ENCODE measurements at regions not wholly inside any gene's neighbourhood (a gene's known extent, or its start where the extent isn't known, plus 50 kb on each side); places are given as distances from the start of the nearest gene placed in this dataset.

DNA sequence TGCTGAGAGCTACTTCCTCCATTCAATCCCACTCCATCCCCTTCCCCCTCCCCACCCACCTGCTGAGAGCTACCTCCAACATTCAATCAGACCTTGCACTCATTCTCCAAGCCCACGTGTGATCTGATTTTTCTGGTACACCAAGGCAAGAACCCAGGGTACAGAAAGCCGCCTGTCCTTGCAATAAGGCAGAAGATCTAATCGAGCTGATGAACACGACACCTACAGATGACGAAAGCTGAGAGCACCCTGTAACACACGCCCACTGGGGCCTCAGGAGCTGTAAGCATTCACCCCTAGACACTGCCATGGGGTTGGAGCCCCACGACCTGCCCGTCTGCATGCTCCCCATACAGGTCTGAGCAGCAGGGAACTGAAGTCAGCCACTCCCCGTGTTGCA, 58.3 kb downstream of the TRIML1 start:
- DNase-seq, result no peak

DNA sequence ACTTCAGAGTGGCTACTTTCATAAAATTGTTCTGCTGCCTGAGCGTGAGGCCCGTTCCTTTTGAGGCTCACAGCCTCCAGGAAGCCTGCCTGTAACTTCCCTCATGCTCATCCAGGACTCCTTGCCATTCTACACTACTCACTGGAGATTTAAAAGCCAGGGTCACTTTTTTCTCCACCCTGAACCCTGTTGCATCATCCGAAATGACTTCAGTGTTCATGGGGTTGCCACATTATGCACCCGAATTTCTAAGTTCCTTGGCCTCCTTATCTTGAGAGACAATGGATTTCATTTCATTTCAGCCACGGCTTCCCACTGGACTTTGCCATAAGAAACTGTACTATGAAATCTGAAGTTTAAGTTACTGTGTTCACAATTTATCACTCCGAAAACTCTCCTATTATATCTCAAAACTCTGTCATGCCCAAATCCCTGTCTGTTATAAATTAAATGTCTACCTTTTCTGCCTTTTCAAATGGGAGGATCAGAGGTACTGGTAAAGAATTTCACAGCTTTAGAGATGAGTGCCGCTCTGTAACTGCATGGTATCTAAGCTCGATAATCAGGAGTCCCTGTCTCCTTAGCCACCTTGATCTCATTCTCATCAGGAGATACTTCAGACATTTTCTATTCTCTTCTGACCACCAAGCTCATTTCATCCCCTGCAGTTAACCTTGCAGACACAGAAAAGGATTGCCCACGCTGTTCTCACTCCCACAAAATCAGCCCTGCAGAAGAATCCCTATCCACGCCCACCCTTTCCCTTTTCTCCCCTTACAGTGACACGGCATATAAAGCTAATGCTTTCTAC, 59.9 kb downstream of the TRIML1 start:
- DNase-seq, result no peak

GRCh38 chr4:188201851-188202250, 62.6 kb downstream of the TRIML1 start:
- DNase-seq, result no peak

DNA sequence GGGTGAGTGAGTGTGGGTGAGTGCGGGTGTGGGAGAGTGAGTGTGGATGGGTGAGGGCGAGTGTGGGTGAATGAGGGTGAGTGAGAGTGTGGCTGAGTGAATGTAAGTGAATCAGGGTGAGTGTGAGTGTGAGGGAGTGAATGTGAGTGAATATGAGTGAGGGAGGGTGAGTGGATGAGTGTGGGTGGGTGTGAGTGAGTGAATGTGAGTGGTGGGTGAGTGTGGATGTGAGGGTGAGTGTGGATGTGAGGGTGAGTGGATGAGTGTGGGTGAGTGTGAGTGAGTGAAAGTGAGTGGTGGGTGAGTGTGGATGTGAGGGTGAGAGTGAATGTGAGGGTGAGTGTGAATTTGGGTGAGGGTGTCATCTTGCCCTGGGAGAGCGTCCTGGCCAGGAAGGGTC, 67.5 kb downstream of the TRIML1 start:
- no peak for DNase-seq

DNA sequence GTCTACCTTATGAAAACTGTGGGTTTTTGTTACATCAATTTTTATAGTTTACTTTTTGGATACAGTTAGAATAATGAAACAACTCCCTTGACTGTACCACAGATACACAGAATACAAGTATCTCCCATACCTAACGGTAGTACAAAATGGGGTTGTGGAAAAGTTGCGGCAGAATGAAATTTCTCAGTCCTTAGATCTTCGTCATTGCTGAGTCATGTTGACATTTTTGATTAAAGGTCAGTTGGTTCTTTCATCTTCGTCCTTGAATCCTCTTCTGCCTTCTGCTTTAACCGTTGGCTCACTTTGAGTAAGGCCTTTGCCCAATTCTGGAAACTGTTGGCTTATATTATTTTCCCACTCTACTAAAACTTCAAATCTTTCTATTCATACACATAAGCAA, 75.6 kb downstream of the TRIML1 start:
- no peak for DNase-seq

DNA sequence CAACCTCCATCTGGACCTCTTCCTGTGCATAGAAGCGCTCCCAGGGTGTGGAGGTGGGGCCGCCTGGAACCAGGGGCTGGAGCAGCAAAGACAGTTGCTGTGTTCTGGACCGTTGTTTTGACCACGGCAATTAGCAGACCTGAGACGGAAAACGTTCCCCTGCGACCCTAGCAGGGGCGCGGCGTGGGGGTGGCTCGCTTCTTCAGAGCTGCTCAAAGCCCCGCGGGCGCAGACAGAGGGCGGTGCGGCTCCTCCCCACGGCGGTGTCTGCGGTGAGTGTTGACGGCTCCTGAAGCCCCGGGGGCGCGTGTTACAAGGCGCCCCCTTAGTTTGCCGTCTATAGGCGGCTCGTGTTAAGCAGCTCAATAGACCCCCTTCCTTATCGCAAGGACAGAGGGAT, 79.2 kb downstream of the TRIML1 start:
- DNase-seq, result no peak

GRCh38 chr4:188220006-188220405, 80.8 kb downstream of the TRIML1 start:
- DNase-seq, result no peak

GRCh38 chr4:188221090-188221489, 81.8 kb downstream of the TRIML1 start:
- DNase-seq, result no peak

GRCh38 chr4:188228279-188228678, 89.0 kb downstream of the TRIML1 start:
- DNase-seq, result no peak

DNA sequence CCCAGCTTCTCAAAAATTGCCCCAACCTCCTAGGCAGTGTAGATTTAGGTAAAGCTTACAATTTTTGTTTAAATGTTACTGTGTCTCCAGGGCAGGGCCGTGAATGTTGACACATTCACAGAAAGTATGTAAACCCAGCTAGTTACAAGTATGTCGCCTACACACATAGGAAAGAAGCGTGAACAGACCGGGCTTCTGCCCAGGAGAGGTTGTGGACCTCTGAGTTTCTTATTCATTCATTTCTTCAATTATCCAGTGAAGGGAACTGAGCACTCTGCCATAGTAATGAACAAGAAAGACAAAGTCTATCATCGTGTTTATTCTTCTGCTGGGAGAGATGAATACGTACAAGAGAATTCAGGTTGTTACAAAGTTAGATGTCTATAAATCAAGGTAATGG, 93.2 kb downstream of the TRIML1 start:
- DNase-seq, result no peak

GRCh38 chr4:188242041-188242440, 102.8 kb downstream of the TRIML1 start:
- no peak for DNase-seq

DNA sequence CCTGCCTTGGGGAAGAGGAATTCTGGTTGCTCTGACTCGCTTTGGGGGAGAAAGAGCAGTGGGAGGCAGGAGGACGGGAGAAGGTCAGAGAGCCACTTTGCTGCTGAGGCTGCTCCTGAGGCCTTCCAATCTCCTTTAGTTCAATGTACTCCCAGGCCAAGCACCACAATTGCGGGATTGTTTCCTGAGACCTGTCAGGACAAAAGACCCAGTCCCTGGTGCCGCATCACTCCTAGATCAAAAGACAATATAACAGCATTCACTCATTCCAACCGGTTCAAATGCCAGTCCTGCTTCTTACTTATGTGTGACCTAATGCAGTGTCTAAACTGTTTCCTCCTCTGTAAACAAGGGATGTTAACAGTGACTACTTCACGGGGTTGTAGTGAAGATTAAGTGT, 106.4 kb downstream of the TRIML1 start:
- DNase-seq, result no peak

DNA sequence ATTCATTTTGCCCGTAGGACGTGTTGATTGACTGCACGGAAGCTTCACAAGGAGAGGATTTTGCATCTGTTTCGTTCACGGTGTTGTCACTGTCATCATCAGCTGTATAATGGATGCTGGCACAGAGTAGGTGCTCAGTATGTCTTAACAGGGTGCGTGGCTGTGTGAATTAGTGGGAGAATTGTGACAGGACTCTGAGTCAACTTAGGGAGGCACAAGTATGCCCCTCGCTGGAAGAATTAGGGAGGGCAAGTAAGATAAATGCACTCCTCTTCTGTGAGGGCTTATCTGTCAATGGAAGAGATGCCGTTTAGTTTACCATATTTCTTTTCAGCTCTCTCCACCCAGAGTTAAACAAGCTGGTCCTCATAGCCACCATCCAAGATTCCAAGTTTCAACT, 107.2 kb downstream of the TRIML1 start:
- no peak for DNase-seq

- no peak for DNase-seq
Measured at GRCh38 chr4:188254211-188254610, 115.0 kb downstream of the TRIML1 start.

DNA sequence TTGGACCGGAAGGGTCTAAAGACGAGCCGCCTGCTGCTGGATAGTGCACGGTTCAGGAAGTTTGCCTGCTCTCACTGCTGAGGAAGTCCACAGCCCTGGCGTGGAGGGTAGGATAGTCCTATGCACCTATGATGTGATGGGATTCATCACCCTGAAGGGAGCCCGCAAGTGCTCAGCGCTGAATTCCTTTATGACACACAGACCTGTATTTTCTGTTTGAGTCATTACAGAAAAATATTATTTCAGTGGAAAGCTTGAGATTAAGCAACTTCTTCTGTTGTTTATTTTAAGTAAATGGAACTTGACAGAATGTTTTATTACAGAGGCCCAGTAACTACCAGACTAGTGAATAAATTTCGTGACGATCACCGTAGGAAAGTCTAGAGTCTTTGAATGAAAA, 123.2 kb downstream of the TRIML1 start:
- no peak for DNase-seq

DNA sequence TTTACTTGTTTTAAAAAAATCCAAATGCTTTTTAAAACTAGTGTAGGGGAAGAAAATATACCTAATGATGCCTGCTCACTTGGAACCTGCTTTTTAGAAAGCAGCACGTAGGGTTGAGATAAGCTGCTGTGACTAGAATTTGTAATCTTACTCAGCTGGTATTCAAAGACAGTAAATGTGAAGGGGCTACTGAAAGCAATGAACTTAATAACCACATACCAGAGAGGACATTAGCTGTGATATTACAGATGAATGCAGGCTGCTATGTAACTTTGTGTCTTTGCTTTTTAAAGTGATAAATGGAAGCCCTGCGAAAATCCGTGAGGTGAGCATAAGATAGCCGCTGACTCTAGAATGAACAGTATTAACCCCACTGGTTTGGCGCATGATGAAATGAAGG, 124.1 kb downstream of the TRIML1 start:
- no peak for DNase-seq

GRCh38 chr4:188266386-188266785, 127.1 kb downstream of the TRIML1 start:
- DNase-seq, result no peak

- no peak for DNase-seq
Measured at GRCh38 chr4:188268131-188268908, 129.1 kb downstream of the TRIML1 start.

GRCh38 chr4:188270273-188271069, 131.2 kb downstream of the TRIML1 start:
- DNase-seq, result no peak

DNA sequence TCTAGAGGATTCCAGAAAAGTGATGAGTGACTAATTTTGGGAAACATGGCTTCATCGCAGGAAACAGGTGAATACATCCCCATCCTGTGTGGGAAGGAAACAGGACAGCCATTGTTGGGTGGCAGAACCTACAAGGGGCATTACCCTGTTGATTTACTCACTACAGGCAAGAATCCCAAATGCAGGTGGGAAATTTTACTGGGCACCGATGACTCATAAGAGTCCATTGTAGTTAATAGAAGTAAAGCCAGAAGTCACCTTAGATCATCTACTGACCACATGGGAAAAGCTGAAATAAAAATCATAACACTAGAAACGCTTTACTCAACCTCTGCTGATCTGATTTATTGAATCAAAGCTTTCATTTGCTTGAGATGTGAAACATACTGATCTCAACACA, 136.4 kb downstream of the TRIML1 start:
- no peak for DNase-seq

- no peak for DNase-seq
Measured at GRCh38 chr4:188279184-188279583, 139.9 kb downstream of the TRIML1 start.

DNA sequence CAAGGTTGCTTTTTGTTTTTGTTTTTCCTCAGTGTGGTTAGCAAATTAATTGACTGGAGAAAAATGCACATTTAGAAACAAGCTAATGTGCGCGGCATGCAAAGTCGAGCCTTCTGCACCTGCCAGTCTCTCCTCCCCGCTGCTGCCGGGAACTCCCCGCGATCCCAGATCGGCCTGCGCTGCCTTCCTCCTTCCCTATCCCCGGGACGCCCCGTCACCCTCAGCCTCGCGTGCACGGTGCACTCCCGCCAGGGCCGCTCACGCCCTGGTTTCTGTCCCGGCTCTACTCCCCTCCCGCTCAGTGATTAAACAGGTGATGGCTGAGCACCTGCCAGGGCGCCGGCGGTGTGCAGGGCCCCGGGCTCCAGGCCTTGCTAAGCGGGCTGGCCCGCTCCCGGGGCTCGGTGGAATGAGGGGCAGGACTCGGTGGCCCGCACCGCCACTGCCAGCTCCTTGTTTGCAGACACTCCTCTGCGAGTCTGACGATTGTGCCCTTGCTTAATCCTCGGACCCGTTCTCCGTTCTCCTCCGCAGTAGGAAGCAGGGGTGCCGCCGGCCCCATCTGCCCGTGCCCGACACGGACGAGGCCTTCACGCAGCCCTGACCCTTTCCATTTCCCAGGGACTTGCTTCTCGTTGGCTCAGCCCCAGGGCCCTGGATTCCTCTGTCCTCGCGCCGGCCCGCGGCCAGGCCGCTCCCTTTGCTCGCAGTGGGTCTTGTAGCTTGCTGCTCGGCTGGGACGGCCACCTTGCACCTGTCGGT, 143.4 kb downstream of the TRIML1 start:
- no peak for DNase-seq

Measured in CD4-positive, alpha-beta T cell treated with Interleukin-17A for 4 hours (primary cell).